Effector memory CD8-positive, alpha-beta T cell (primary cell): ENCODE measurements at regions not wholly inside any gene's neighbourhood (a gene's known extent, or its start where the extent isn't known, plus 50 kb on each side); places are given as distances from the start of the nearest gene placed in this dataset.

Experiments used
- ATAC-seq: fragments of 150-1000 bp; cut with Tn5 transposase; replicated peaks from 2 replicates; pipeline ENCODE4 v1.10.0; 2021; ENCODE audit warnings: mild to moderate bottlenecking, moderate library complexity
- DNase-seq, 3 experiments: peaks; one replicate each; pipeline ENCODE4 v3.0.0; 2021
- H3K27ac Mint-ChIP-seq, 2 donors: one replicate each; pipeline ENCODE4 v1.8.0; 2022; ENCODE audit warnings: mild to moderate bottlenecking in 2 of 2, mixed read lengths in 2 of 2, moderate library complexity in 2 of 2
- H3K27me3 Mint-ChIP-seq, 2 donors: one replicate each; pipeline ENCODE4 v1.8.0; 2022; ENCODE audit warnings: mixed read lengths in 2 of 2
- H3K36me3 Mint-ChIP-seq: one replicate; pipeline ENCODE4 v1.8.0; 2022; ENCODE audit warnings: mild to moderate bottlenecking, moderate library complexity, mixed read lengths; ENCODE audit not compliant: insufficient read depth
- H3K4me1 Mint-ChIP-seq, 2 donors: one replicate each; pipeline ENCODE4 v1.8.0; 2022; ENCODE audit warnings: low read depth in 2 of 2, mixed read lengths in 2 of 2
- H3K4me3 Mint-ChIP-seq, 2 donors: one replicate each; pipeline ENCODE4 v1.8.0; 2022; ENCODE audit warnings: mild to moderate bottlenecking in 2 of 2, mixed read lengths in 2 of 2, moderate library complexity in 2 of 2
- H3K9me3 Mint-ChIP-seq, 2 donors: one replicate each; pipeline ENCODE4 v1.8.0; 2022; ENCODE audit warnings: mixed read lengths in 2 of 2

GRCh38 chr22:48218889-48219420, 1456.5 kb downstream of the TBC1D22A start:
- ATAC-seq = no peak

DNA sequence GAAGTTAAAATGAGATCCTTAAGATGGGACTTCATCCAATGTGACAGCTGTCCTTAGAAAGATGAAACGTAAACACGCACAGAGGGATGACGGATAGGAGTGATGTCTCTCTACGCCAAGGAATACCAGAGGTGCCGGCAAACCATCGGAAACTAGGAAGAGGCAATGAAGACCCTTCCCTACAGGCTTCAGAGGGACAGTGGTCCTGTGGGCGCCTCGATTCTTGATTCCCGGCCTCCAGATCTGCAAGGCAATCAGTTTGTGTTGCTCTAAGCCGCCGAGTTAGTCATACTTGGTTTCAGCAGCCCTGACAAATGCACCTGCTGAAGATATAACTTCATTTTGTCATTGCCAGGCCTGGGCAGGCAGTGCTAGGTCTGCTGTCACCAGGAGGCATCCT, 1455.1 kb downstream of the TBC1D22A start:
- H3K9me3 Mint-ChIP-seq = no peaks in the 10 kb centered on the region
- no peak overlapping the region for H3K4me3 Mint-ChIP-seq
- no peak overlapping the region for H3K27ac Mint-ChIP-seq
- DNase-seq = no peak
- H3K36me3 Mint-ChIP-seq = peaks cover 6% of the 10 kb centered on the region
- no peaks in the 10 kb centered on the region for H3K4me1 Mint-ChIP-seq
- peaks cover 23 to 26% of the 10 kb centered on the region in 2 donors for H3K27me3 Mint-ChIP-seq
- ATAC-seq = no peak

More at GRCh38 chr22:48218889-48219420, 1456.5 kb downstream of the TBC1D22A start:
- H3K36me3 Mint-ChIP-seq = peaks cover 6% of the 10 kb centered on the region
- no peak overlapping the region for H3K27ac Mint-ChIP-seq
- no peaks in the 10 kb centered on the region for H3K9me3 Mint-ChIP-seq
- H3K27me3 Mint-ChIP-seq = peaks cover 26 to 30% of the 10 kb centered on the region in 2 donors
- no peak overlapping the region for H3K4me3 Mint-ChIP-seq
- DNase-seq = no peak
- no peaks in the 10 kb centered on the region for H3K4me1 Mint-ChIP-seq

GRCh38 chr22:48212727-48213126, 1450.3 kb downstream of the TBC1D22A start:
- H3K9me3 Mint-ChIP-seq = no peaks in the 10 kb centered on the region
- H3K27me3 Mint-ChIP-seq = peaks cover 25 to 32% of the 10 kb centered on the region in 2 donors
- H3K36me3 Mint-ChIP-seq = peaks cover 6% of the 10 kb centered on the region
- H3K27ac Mint-ChIP-seq = no peak overlapping the region
- no peaks in the 10 kb centered on the region for H3K4me1 Mint-ChIP-seq
- ATAC-seq (no peak), DNase-seq (no peak)
- no peak overlapping the region for H3K4me3 Mint-ChIP-seq

- ATAC-seq = no peak
- Mint-ChIP-seq H3K27ac (no peak overlapping the region), H3K9me3 (no peaks in the 10 kb centered on the region), H3K36me3 (peaks cover 6% of the 10 kb centered on the region), H3K27me3 (peaks cover 33 to 44% of the 10 kb centered on the region in 2 donors), H3K4me1 (no peaks in the 10 kb centered on the region), H3K4me3 (no peak overlapping the region)
- no peak for DNase-seq
Observed at GRCh38 chr22:48210812-48211211, 1448.4 kb downstream of the TBC1D22A start.

DNA sequence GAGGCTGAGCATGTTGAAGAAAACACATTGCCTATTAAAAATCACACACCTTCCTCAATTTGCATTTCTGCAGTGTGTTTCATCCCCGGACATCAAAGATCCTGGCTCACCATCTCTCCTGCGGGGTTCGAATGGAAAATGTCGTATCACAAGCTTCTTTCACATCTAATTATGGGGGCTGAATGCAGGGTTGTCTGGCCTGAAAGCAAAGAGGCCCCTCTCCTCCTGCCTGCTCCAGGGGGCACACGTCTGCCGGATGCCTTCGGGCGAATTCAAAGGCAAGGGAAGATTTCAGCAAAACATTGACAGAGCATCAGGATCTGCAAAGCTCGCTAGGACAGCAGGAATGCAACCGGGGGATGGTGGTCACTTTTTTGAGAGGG, 1447.7 kb downstream of the TBC1D22A start:
- Mint-ChIP-seq H3K4me3 (no peak overlapping the region), H3K36me3 (peaks cover 3% of the 10 kb centered on the region), H3K9me3 (no peaks in the 10 kb centered on the region), H3K27me3 (peaks cover 39 to 44% of the 10 kb centered on the region in 2 donors), H3K27ac (no peak overlapping the region), H3K4me1 (peaks cover 0 to 2% of the 10 kb centered on the region in 2 donors)
- no peak for ATAC-seq
- DNase-seq = no peak

DNA sequence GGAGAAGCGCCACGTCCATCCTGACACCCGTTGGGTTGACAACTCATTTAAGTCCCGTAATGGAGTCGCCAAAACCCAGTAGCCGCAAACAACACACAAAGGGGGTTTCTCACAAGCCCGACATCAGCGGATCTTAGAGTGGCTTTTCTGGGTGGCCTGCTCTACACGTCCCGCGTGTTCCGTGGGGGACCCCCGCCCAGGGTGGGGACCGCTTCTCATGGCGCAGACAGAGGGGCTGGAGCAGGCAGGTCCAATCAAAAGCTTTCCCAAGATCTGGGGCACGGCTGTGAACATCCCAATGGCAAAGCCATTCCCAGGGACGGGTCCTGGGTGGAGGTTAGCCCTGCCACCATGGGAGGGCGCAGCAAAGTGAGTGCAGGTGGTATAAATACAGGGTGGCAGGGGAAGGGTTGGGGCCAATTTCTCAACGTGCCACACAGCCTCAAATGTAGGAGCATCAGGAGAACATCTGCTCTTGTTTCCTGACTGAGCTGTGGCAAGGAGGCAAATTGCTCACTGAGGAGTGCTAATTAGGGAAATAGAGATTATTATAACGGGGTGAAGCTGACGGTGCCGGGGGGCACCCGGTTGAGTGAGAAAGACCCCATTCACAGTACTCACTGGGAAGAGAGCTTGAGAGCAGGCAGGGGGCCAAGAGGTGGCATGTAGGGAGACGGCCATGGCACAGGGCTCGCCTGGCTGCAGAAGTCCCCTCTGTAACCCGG, 1447.2 kb downstream of the TBC1D22A start:
- DNase-seq = no peak
- Mint-ChIP-seq H3K4me3 (no peak overlapping the region), H3K27me3 (peaks cover 44 to 45% of the 10 kb centered on the region in 2 donors), H3K9me3 (no peaks in the 10 kb centered on the region), H3K27ac (no peak overlapping the region), H3K4me1 (peaks cover 0 to 2% of the 10 kb centered on the region in 2 donors), H3K36me3 (no peaks in the 10 kb centered on the region)
- ATAC-seq = no peak

DNA sequence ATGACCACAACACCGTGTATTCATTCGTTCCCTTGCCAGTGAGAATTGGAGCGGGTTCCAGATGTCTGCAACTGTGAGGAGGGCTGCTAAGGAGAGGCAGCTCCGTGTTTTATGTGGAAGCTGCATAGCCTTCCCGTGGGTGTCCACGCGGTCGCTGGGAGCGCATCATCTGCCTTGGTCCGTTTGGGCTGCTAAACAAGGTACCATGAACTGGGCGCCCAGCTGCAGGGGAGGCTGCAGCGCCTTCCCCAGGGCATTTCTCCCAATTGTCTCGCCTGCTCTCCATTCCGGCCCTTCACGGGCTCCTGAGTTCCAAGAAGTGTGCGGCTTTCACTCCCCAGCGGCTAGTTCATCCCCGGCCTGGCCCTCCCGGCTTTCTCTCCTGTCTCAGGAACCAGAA, 1446.4 kb downstream of the TBC1D22A start:
- no peaks in the 10 kb centered on the region for H3K36me3 Mint-ChIP-seq
- ATAC-seq (no peak), DNase-seq (no peak)
- no peak overlapping the region for H3K4me3 Mint-ChIP-seq
- H3K9me3 Mint-ChIP-seq = no peaks in the 10 kb centered on the region
- H3K27me3 Mint-ChIP-seq = peaks cover 39 to 48% of the 10 kb centered on the region in 2 donors
- no peak overlapping the region for H3K27ac Mint-ChIP-seq
- H3K4me1 Mint-ChIP-seq = peaks cover 0 to 2% of the 10 kb centered on the region in 2 donors

DNA sequence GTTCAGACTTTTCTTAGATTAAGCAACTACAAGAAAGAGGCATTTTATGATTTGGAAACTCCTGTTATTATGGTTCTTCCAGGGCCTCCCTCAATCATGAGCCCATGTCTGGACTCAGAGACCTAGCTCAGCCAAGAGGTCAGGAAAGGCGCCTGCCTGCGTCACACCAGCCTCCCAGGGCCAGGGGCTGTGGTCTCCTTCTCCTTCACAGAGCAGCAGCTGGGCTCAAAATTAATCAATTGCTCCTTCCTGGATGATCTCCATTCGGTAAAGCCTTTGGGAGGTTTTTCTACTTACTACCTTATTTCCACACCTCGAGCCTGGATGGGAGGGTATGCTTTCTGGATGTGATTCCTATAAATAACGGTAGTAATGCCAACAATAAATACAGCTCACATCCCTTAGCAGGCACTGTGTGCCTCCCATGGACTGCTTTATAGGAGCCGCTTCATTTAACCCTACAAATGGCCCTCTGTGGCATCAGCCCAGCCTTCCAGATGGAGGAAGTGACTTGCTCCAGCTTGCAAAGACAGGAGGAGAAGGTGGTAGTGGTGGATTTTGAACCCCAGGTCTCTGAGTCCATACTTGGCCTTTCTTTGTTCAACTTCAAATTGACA, 1445.6 kb downstream of the TBC1D22A start:
- peaks cover 0 to 2% of the 10 kb centered on the region in 2 donors for H3K4me1 Mint-ChIP-seq
- DNase-seq = no peak
- no peak overlapping the region for H3K4me3 Mint-ChIP-seq
- ATAC-seq = no peak
- H3K27ac Mint-ChIP-seq = no peak overlapping the region
- no peaks in the 10 kb centered on the region for H3K36me3 Mint-ChIP-seq
- no peaks in the 10 kb centered on the region for H3K9me3 Mint-ChIP-seq
- peaks cover 39 to 48% of the 10 kb centered on the region in 2 donors for H3K27me3 Mint-ChIP-seq

GRCh38 chr22:48205790-48206189, 1443.3 kb downstream of the TBC1D22A start:
- no peak for ATAC-seq
- Mint-ChIP-seq H3K9me3 (no peaks in the 10 kb centered on the region), H3K27ac (no peak overlapping the region), H3K4me1 (peaks cover 0 to 2% of the 10 kb centered on the region in 2 donors), H3K27me3 (peaks cover 37 to 45% of the 10 kb centered on the region in 2 donors), H3K36me3 (no peaks in the 10 kb centered on the region), H3K4me3 (no peak overlapping the region)
- no peak for DNase-seq

DNA sequence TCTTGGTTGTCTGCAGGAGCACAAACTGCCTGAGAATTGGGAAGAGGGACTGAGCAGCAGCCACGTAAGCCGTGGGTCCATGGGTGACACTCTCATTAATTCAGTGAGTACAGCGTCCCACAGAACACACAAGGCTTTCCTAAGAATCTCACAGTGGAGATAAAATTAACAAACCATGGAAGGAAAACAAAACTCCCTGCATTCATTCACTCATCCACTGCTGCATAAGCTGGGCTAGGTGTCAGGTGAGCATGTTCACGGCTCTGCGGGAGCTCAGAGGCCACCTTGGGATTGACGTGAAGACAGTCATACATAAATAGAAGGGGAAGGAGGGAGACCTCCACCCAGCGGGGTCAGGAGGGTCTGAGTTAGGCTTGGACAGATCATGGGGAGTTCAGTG, 1442.7 kb downstream of the TBC1D22A start:
- Mint-ChIP-seq H3K4me3 (no peak overlapping the region), H3K9me3 (no peaks in the 10 kb centered on the region), H3K27ac (no peak overlapping the region), H3K4me1 (peaks cover 0 to 2% of the 10 kb centered on the region in 2 donors), H3K27me3 (peaks cover 37 to 45% of the 10 kb centered on the region in 2 donors), H3K36me3 (no peaks in the 10 kb centered on the region)
- ATAC-seq (no peak), DNase-seq (no peak)

DNA sequence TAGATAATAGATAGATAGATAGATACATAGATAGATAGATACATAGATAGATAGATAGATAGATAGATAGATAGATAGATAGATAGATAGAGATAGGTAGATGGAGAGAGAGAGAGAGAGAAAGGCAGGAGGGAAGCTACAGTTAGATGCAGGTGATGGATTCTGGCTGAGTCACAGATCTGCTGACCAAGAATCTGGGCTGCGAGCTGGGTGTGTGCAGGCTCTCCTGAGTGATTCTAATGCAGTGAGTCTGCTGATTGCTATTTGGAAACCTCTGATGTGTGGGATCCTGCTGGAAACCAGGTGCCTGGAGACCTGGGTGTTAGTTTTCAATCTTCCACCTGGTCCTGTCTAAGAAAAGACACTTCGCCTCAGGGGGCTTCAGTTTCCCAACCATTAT, 1441.8 kb downstream of the TBC1D22A start:
- peaks cover 36 to 39% of the 10 kb centered on the region in 2 donors for H3K27me3 Mint-ChIP-seq
- H3K36me3 Mint-ChIP-seq = no peaks in the 10 kb centered on the region
- H3K4me1 Mint-ChIP-seq = peaks cover 0 to 2% of the 10 kb centered on the region in 2 donors
- H3K9me3 Mint-ChIP-seq = no peaks in the 10 kb centered on the region
- DNase-seq (no peak), ATAC-seq (no peak)
- no peak overlapping the region for H3K27ac Mint-ChIP-seq
- no peak overlapping the region for H3K4me3 Mint-ChIP-seq

DNA sequence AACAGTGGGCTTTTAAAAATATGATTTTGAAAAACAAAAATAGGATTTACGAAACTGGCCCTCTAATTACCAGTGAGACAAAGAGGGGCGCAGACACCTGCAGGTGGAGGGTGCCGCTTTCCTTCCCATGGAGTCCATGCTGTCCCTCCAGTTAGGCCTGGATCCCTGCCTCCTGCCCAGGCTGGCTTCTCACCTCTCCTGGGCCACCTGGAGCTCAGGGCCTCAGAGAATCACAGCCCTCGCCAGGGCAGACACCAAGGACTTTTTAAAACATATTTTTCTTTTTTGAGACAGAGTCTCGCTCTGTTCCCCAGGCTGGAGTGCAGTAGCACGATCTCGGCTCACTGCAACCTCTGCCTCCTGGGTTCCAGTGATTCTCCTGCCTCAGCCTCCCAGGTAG, 1437.2 kb downstream of the TBC1D22A start:
- no peak for ATAC-seq
- Mint-ChIP-seq H3K36me3 (no peaks in the 10 kb centered on the region), H3K27ac (no peak overlapping the region), H3K9me3 (no peaks in the 10 kb centered on the region), H3K4me3 (no peak overlapping the region), H3K4me1 (no peaks in the 10 kb centered on the region), H3K27me3 (peaks cover 40 to 61% of the 10 kb centered on the region in 2 donors)
- no peak for DNase-seq

GRCh38 chr22:48198489-48199459, 1436.3 kb downstream of the TBC1D22A start:
- Mint-ChIP-seq H3K36me3 (no peaks in the 10 kb centered on the region), H3K27ac (no peak overlapping the region), H3K9me3 (no peaks in the 10 kb centered on the region), H3K4me1 (no peaks in the 10 kb centered on the region), H3K4me3 (no peak overlapping the region), H3K27me3 (peaks cover 37 to 60% of the 10 kb centered on the region in 2 donors)
- ATAC-seq (no peak), DNase-seq (no peak)
